Testis (tissue), 2 donors: ENCODE measurements at regions not wholly inside any gene's neighbourhood (a gene's known extent, or its start where the extent isn't known, plus 50 kb on each side); places are given as distances from the start of the nearest gene placed in this dataset.

ENCODE experiments used
- CTCF ChIP-seq, 3 experiments: fragments of 450-650 bp in 2 of 3; fragments of 200-600 bp in 1 of 3; sonication (generic) in 1 of 3; IDR thresholded peaks; one replicate each; pipeline ENCODE4 v1.5.1; 2016 to 2019; ENCODE audit warnings: antibody characterized with exemption in 3 of 3, mild to moderate bottlenecking in 2 of 3, moderate library complexity in 1 of 3
- POLR2A ChIP-seq: fragments of 450-650 bp; IDR thresholded peaks from one replicate; pipeline ENCODE4 v1.6.1; 2017; ENCODE audit warnings: antibody characterized with exemption, mild to moderate bottlenecking, moderate library complexity

- TF ChIP-seq POLR2A (no peak), CTCF (IDR thresholded peaks at IDR 0.05) (no peak)
These were observed 279.0 kb downstream of the RPLP1 start for GRCh38 chr15:69731581-69731980.
